Large intestine (tissue), 3 donors: ENCODE measurements at regions not wholly inside any gene's neighbourhood (a gene's known extent, or its start where the extent isn't known, plus 50 kb on each side); places are given as distances from the start of the nearest gene placed in this dataset.

Experiments
- DNase-seq, 2 donors: peaks; one replicate each; pipeline versions ENCODE4 v3.0.0 to v3.0.0-alpha.2; 2013
- H3K27ac ChIP-seq: one replicate; pipeline ENCODE4 v1.5.1; 2013; ENCODE audit warnings: low read length
- H3K27me3 ChIP-seq: 2 replicates; pipeline ENCODE4 v1.6.1; 2013; ENCODE audit warnings: low read length; ENCODE audit not compliant: control insufficient read depth, insufficient read depth
- H3K36me3 ChIP-seq: 2 replicates; pipeline ENCODE4 v1.6.1; 2013; ENCODE audit warnings: low read length; ENCODE audit not compliant: control insufficient read depth, insufficient read depth
- H3K4me1 ChIP-seq: one replicate; pipeline ENCODE4 v1.6.1; 2013; ENCODE audit warnings: low read length; ENCODE audit not compliant: control insufficient read depth, insufficient read depth
- H3K4me3 ChIP-seq: one replicate; pipeline ENCODE4 v1.5.1; 2013; ENCODE audit warnings: low read length
- H3K9me3 ChIP-seq: one replicate; pipeline ENCODE4 v1.6.1; 2013; ENCODE audit warnings: mild to moderate bottlenecking, low read depth, low read length, moderate library complexity; ENCODE audit not compliant: control insufficient read depth
- WGBS: methylation state at CpG from one replicate; pipeline ENCODE4 v1.1.5; 2013; ENCODE audit warnings: low lambda C conversion rate; ENCODE audit not compliant: insufficient coverage; 5-methylcytosine and 5-hydroxymethylcytosine counted together

GRCh38 chr7:41113719-41114118 is 589.2 kb downstream of the INHBA start:
- H3K36me3 ChIP-seq = no peaks in the 10 kb centered on the region
- H3K9me3 ChIP-seq = no peaks in the 10 kb centered on the region
- no peak overlapping the region for H3K27ac ChIP-seq
- no peak overlapping the region for H3K4me3 ChIP-seq
- DNase-seq = no peak
- no peaks in the 10 kb centered on the region for H3K4me1 ChIP-seq
- H3K27me3 ChIP-seq = no peaks in the 10 kb centered on the region

DNA sequence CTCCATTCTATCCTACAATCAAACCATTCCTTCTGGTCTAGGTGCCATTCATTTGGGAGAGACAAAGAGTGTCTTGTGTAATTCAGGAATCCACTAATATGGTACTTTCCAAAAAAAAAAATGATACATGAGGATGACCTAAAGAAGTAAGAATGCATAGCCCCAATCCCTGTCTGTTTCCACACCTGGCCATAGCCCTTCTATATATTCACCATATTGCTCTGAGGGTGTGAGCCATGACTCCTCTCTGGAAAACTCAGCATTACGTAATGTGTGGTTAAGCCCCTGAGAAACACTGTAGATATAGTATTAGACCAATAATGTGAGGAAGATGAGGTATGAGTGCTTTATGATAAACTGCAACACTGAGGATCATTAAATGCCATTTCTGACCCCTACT is 592.7 kb downstream of the INHBA start:
- Histone ChIP-seq H3K4me1 (no peaks in the 10 kb centered on the region), H3K36me3 (no peaks in the 10 kb centered on the region), H3K27me3 (no peaks in the 10 kb centered on the region), H3K9me3 (no peaks in the 10 kb centered on the region), H3K27ac (no peak overlapping the region), H3K4me3 (no peak overlapping the region)
- no peak for DNase-seq
- 100% methylated on average over 1 of the region's 1 CpG for WGBS

DNA sequence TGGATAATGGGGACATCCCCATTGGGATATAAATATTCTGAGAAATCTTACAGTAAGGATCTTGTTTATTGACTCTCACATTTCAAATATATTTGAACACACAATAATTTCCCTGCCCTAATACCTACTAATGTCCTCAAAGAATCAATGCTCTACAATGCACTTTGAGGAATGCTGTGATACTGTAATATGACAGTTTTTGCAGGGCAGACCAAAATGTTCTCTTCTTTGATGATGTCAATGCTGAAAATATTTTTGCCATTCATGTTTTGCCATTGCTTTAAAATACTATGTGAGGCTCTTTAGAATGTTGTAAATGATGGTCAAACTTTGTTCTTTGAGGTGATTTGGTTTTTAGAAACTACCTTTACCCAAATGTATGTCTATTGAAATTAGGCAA is 594.1 kb downstream of the INHBA start:
- H3K36me3 ChIP-seq = no peaks in the 10 kb centered on the region
- H3K4me1 ChIP-seq = no peaks in the 10 kb centered on the region
- no peak overlapping the region for H3K27ac ChIP-seq
- no peak overlapping the region for H3K4me3 ChIP-seq
- no peaks in the 10 kb centered on the region for H3K9me3 ChIP-seq
- no peak for DNase-seq
- no peaks in the 10 kb centered on the region for H3K27me3 ChIP-seq

GRCh38 chr7:41107938-41108448 is 594.9 kb downstream of the INHBA start:
- WGBS = no CpG with 5 or more reads among the region's 6 CpGs

GRCh38 chr7:41107330-41107937 is 595.5 kb downstream of the INHBA start:
- H3K36me3 ChIP-seq = no peaks in the 10 kb centered on the region
- no peak for DNase-seq
- 40% methylated on average over 1 of the region's 8 CpGs for WGBS
- H3K27ac ChIP-seq = no peak overlapping the region
- H3K4me1 ChIP-seq = no peaks in the 10 kb centered on the region
- H3K9me3 ChIP-seq = no peaks in the 10 kb centered on the region
- no peak overlapping the region for H3K4me3 ChIP-seq
- H3K27me3 ChIP-seq = no peaks in the 10 kb centered on the region

More at GRCh38 chr7:41107938-41108448, 594.9 kb downstream of the INHBA start:
- Histone ChIP-seq H3K4me3 (no peak overlapping the region), H3K27ac (no peak overlapping the region), H3K27me3 (no peaks in the 10 kb centered on the region), H3K36me3 (no peaks in the 10 kb centered on the region), H3K4me1 (no peaks in the 10 kb centered on the region), H3K9me3 (no peaks in the 10 kb centered on the region)
- no peak for DNase-seq

DNA sequence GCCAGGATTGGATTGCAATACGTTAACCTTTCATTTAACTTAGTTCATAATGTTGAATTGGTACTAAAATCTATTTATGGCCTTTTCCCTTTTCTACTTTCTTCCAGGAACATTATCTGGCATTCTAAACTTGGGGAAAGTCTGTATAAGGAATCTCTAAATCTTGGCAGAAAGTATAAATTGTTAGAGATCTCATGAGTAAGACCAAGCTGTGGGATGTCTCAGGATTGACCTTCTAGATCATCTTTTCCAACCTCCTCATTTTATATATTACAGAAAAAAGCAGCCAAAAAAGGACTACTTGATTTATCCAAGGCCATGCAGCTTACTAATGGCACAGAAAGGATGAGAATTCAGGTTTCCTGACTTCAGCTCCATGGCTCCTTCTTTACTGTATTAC is 598.3 kb downstream of the INHBA start:
- no peaks in the 10 kb centered on the region for H3K9me3 ChIP-seq
- H3K27me3 ChIP-seq = no peaks in the 10 kb centered on the region
- no peak for DNase-seq
- WGBS = 100% methylated on average over 1 of the region's 1 CpG
- H3K4me1 ChIP-seq = no peaks in the 10 kb centered on the region
- no peak overlapping the region for H3K4me3 ChIP-seq
- no peaks in the 10 kb centered on the region for H3K36me3 ChIP-seq
- H3K27ac ChIP-seq = no peak overlapping the region

GRCh38 chr7:41103331-41103730 is 599.6 kb downstream of the INHBA start:
- Histone ChIP-seq H3K27me3 (no peaks in the 10 kb centered on the region), H3K4me3 (no peak overlapping the region), H3K9me3 (no peaks in the 10 kb centered on the region), H3K36me3 (no peaks in the 10 kb centered on the region), H3K27ac (no peak overlapping the region), H3K4me1 (no peaks in the 10 kb centered on the region)
- DNase-seq = no peak

DNA sequence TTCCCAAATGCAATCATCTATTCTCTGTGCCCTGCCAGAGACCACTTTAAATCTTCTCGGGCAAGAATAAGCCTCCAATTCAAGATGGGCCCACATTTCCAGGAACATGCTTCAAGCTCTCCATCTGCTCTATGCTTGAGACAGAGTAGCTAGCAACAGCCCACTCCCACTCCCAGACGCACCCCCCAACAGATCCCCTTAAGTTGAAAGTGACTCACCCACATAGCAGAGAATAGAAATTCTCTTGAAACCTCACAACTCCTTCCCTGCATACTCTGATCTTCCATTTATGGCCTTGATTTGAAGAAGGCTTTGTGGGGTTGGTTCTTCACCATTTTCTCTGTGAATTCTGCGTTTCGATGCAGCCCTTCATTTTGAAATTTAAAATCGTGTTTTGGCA is 604.0 kb downstream of the INHBA start:
- DNase-seq = no peak
- 90% methylated on average over 3 of the region's 5 CpGs for WGBS
- no peaks in the 10 kb centered on the region for H3K4me1 ChIP-seq
- no peak overlapping the region for H3K27ac ChIP-seq
- no peak overlapping the region for H3K4me3 ChIP-seq
- no peaks in the 10 kb centered on the region for H3K27me3 ChIP-seq
- no peaks in the 10 kb centered on the region for H3K9me3 ChIP-seq
- H3K36me3 ChIP-seq = no peaks in the 10 kb centered on the region

- DNase-seq = no peak
- WGBS = no CpG with 5 or more reads among the region's 4 CpGs
- Histone ChIP-seq H3K36me3 (no peaks in the 10 kb centered on the region), H3K4me3 (no peak overlapping the region), H3K27me3 (no peaks in the 10 kb centered on the region), H3K9me3 (no peaks in the 10 kb centered on the region), H3K4me1 (no peaks in the 10 kb centered on the region), H3K27ac (no peak overlapping the region)
Measured at GRCh38 chr7:41098402-41098801, 604.5 kb downstream of the INHBA start.

DNA sequence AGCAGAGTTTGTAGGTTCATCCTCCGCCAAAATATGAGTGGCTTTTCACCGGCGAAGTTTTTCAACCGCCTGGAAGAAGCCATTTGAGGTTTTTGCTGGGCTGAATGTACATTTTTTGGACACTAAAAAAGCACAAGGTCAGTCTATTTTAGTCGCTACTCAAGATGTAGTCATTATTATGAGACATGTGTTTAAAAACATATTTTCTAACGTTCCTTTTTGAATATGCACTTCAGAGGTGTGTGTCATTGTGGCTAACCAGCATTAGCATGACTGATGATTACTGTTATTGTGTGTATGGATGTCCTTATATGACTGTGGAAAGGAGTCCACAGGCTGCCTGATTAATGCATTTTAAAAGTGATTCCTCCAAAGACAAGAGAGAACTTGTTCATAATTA is 605.4 kb downstream of the INHBA start:
- H3K9me3 ChIP-seq = no peaks in the 10 kb centered on the region
- 100% methylated on average over 1 of the region's 6 CpGs for WGBS
- H3K4me3 ChIP-seq = no peak overlapping the region
- no peaks in the 10 kb centered on the region for H3K36me3 ChIP-seq
- no peaks in the 10 kb centered on the region for H3K27me3 ChIP-seq
- no peak for DNase-seq
- no peaks in the 10 kb centered on the region for H3K4me1 ChIP-seq
- H3K27ac ChIP-seq = no peak overlapping the region

- Histone ChIP-seq H3K27ac (no peak overlapping the region), H3K27me3 (no peaks in the 10 kb centered on the region), H3K4me1 (no peaks in the 10 kb centered on the region), H3K9me3 (no peaks in the 10 kb centered on the region), H3K36me3 (no peaks in the 10 kb centered on the region), H3K4me3 (no peak overlapping the region)
- 90% methylated on average over 2 of the region's 4 CpGs for WGBS
- no peak for DNase-seq
Measured at GRCh38 chr7:41096917-41097316, 606.0 kb downstream of the INHBA start.
